HG02852 (cell line): ENCODE measurements at regions not wholly inside any gene's neighbourhood (a gene's known extent, or its start where the extent isn't known, plus 50 kb on each side); places are given as distances from the start of the nearest gene placed in this dataset.

ENCODE experiments used
- ATAC-seq: cut with Tn5 transposase; IDR thresholded peaks from one replicate; pipeline ENCODE4 v1.9.1; 2021; ENCODE audit warnings: mild to moderate bottlenecking, moderate library complexity; ENCODE audit not compliant: unreplicated experiment

GRCh38 chr5:2027790-2028189 is 145.1 kb upstream of the IRX4 start:
- ATAC-seq, result no peak

- ATAC-seq, result no peak
Measured at GRCh38 chr5:2024986-2025721, 142.4 kb upstream of the IRX4 start.

DNA sequence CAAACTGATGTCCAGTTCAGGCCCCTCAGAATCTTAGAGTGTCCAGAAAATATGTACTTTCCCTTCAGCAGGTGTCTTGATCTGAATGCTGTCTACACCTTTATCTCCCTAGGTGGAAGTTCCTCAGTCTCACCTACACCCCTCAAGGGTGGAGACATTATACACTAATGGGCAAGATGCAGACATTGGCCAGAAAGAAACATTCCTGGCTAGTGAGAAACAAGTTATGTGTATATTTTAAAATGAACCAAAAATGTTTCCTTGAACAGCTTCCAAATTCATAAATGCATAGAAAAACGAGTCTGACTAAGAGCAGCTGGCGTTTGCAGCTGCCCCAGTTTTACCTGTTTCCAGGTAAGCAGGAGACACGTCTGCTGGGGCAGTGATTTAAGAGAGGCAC is 140.5 kb upstream of the IRX4 start:
- ATAC-seq, result no peak

- ATAC-seq, result no peak
Measured at GRCh38 chr5:2022436-2022835, 139.7 kb upstream of the IRX4 start.

DNA sequence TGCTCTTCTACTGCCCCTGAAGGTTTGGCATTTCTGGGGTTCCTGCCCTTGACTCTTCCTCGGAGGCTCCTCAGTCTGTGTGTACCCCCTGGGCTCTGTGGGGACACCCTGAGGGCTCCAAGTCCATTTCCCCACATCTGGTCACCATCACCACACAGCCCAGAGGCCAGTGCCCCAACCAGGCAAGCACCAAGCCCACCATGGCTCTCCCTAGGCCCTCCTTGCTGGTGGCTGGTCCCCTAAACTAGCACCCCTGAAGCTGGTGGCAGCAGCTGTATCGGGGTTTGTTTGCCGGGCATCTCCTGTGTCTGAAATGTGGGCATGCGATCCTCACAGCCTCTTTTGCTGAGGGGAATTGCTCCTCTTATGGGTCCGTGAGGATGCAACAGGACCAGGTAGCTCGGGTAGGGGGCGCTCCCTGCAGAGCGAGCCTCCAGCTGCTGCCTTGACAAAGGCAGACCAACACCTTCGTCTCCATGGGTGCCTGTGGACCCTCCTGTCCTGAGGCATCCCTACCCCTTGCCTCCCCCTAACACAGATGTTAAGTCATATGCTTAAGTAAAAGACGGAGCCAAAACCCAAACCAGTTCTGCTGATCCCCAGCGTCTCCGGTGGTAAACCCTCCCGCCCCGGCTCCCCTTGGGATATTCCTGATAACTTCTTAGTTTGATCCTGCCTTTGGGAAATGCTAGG is 138.9 kb upstream of the IRX4 start:
- no peak for ATAC-seq

GRCh38 chr5:2020730-2021129 is 138.0 kb upstream of the IRX4 start:
- ATAC-seq, result no peak

DNA sequence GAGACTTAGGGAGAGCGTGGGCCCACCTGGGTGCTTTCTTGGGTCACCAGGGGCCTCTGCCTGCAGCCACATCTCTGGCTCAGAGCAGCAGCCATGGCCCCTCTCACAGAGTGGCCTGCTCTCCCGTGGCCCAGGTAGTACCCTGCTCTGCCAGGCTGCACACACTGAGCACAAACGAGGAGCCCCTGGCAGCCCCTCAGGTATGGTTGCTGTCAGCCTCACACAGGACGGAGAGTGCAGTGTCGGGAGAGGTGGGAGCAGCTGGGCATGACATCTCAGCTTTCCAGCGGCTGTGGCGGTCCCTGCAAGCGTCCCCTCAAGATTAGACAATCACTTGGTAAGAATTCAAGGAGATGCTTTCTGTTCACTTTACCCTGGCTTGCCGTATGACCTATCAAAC is 137.0 kb upstream of the IRX4 start:
- no peak for ATAC-seq

DNA sequence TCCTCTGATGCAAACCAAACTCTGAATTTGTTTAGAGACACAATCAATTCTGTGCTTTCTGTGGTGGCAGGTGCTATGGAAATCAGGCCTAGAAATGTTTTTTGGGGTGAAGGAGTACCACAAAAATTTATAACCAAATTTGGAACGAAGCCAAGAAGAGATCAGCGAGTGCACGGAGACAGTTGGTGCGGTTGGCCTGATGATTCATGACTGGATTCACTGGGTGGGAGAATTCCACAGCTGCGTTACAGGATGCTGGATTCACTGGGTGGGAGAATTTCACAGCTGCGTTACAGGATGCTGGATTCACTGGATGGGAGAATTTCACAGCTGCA is 135.6 kb upstream of the IRX4 start:
- no peak for ATAC-seq

DNA sequence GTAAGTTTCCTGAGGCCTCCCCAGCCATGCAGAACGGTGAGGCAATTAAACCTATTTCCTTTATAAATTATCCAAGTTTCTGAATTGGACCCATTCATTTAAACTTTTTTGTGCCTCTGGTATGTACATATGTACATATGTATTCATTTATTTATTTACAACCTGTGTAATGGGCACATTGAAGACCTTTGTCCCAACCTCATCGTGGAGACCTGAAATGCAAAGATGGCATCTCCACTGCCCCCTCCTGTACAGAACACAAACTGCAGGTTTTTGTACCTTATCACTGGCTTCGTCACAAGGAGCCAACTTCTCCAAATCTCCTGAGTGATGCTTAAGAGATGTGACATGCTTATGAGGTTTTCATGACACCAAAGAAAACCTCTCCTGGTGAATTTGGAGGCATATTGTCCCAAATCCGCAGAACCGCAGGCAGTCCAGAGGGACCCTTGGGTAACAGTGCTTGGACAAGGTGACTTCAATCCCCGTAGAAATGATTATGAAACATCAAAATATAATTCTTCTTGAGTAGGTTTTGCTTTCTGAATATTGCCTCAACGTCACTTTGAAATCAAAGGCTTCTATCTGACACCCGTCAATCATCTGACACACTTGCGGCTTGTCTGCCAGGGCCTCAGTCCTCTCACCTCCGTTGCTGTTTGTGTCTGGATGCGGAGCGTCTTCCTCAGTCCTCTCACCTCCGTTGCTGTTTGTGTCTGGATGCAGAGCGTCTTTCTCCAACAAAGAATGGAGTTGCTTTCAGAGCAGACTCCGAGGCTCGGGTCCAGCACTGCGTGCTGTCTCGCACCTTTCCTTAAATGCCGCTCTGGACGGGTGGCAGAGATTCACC is 135.0 kb upstream of the IRX4 start:
- no peak for ATAC-seq

DNA sequence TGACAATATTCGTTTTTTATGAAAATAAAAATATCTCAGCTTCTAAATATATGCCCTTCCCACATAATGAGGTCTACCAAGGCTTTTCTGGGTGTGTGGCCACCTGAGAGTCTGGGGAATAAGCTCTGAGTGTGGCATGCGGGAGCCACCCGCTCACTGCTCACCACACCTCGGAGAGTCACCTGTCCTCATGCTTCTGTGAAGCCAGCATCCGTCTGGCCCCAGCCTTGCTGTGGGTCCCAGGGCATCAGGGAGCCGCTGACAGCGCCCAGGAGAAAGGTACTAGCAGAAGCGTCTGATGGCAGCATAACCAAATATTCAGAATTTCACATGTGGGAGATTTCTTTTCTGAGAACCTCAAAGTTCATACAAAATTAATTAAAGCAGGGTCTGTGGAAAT is 133.2 kb upstream of the IRX4 start:
- ATAC-seq, result no peak

DNA sequence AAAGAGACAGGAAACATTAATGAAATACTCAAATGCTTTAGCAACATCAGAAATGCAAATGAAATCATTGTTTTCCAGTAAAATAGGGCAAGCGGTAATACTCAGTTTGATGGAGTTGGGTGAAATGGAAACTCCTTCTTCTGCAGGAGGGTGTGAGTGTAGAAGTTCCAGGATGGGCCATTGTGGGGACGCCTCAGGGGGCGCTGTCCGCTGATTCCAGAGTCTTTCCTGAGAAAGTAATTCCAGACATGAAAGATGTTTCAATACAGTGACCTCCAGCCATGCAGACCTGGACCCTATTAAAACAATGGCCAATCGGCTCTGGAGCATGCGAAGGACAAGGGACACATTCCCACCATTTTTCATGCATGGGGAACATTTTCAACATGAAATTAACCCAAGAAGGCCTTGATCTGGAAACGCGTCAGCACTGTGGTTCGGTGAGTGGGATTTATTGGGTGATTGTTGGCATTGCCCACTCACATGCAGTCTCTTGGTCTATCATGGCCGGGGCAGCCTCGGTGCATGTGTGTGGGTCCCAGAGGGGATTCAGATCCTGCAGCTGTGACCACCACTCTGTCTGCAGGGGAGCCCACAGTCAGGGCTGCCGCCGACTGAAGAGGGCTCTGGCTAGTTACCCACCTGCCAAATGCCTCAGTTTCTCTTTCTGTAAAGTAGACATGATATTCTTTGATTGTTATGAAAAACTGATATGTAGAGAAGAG is 132.6 kb upstream of the IRX4 start:
- ATAC-seq, result no peak

GRCh38 chr5:2014058-2014610 is 131.4 kb upstream of the IRX4 start:
- ATAC-seq, result no peak

GRCh38 chr5:2013301-2014057 is 130.8 kb upstream of the IRX4 start:
- ATAC-seq, result no peak

GRCh38 chr5:2012885-2013284 is 130.2 kb upstream of the IRX4 start:
- no peak for ATAC-seq

- ATAC-seq, result no peak
Measured at GRCh38 chr5:2011481-2012411, 129.0 kb upstream of the IRX4 start.

DNA sequence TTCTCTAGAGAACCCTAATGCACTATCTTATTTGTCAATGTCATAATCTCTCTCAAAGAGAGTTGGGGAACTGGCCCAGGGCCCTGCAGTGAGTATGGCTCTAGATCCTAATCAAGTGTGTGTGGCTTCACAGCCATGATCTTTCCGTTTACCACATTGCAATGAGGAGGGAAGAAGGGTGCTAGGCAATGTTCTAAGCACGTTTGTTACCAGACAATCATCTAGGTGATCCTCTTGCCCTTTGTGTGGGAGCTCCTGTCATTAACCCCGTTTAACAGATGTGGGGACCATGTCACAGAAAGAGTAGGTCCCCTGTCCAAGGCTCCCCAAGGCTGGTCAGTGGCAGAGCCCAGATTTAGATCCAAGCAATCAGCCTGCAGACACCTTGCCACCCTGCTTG is 128.2 kb upstream of the IRX4 start:
- ATAC-seq, result no peak

DNA sequence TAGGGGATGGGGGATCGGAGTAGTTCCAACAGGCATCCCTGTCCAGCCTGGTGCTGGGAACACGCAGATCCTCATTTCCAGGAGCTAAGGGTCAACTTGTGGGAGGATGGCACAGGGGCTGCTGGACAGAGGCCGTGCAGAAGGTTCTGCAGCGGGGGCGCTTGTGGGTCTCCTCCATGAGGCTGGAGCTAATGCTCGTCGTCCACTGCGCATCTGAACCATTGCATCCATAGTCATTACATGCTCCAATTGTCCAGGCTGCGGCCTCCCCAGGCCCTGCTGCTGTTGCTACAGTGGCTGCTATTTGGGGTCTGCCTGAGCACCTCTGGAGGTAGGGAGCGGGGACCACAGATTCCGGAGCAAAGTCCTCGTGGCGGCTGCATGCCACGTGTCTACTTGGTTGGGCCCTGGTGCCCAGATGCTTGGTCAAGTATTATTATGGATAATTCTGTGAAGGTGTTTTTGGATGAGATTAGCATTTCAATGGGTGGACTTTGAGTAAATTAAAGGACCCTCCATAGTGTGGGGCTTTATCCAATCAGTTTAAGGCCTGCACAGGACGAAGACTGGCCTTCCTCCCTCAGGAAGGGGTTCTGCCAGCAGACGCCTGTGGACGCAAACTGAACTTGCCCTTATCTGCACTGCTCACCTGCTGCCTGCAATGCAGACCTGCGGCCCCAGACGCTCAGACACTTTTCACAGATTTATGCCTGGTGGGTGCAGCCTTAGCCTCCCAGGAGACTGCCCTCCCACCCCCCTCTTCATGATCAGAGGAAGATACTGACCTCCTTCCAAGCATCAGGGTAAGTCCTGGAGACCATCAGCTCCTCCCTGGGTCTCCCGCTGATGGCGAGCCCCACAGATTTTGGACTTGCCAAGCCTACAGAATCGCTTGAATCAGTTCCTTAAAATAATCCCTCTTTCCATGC is 127.5 kb upstream of the IRX4 start:
- no peak for ATAC-seq
